ENCODE measurements at regions not wholly inside any gene's neighbourhood (a gene's known extent, or its start where the extent isn't known, plus 50 kb on each side); places are given as distances from the start of the nearest gene placed in this dataset.

GRCh38 chr12:107415834-107416233, 269.8 kb upstream of the PWP1 start:
- DNase-seq: no peak

GRCh38 chr12:107417004-107417403, 268.6 kb upstream of the PWP1 start:
- no peak for DNase-seq

GRCh38 chr12:107418981-107419380, 266.6 kb upstream of the PWP1 start:
- DNase-seq: no peak

- DNase-seq: no peak
Measured at GRCh38 chr12:107423531-107423930, 262.1 kb upstream of the PWP1 start.

GRCh38 chr12:107429006-107429705, 256.4 kb upstream of the PWP1 start:
- no peak for DNase-seq

GRCh38 chr12:107431942-107432341, 253.7 kb upstream of the PWP1 start:
- peak; percentile 8 for DNase-seq

- DNase-seq: no peak
Measured at GRCh38 chr12:107435072-107435471, 250.5 kb upstream of the PWP1 start.

GRCh38 chr12:107435520-107435919, 250.1 kb upstream of the PWP1 start:
- no peak for DNase-seq

- no peak for DNase-seq
Measured at GRCh38 chr12:107436376-107436775, 249.2 kb upstream of the PWP1 start.

GRCh38 chr12:107436836-107437235, 248.8 kb upstream of the PWP1 start:
- no peak for DNase-seq

- no peak for DNase-seq
Measured at GRCh38 chr12:107437954-107438353, 247.6 kb upstream of the PWP1 start.

GRCh38 chr12:107439026-107439738, 246.4 kb upstream of the PWP1 start:
- peak; percentile 50 for DNase-seq

GRCh38 chr12:107440606-107441005, 245.0 kb upstream of the PWP1 start:
- peak; percentile 50 for DNase-seq

- DNase-seq: no peak
Measured at GRCh38 chr12:107441665-107442300, 243.8 kb upstream of the PWP1 start.

GRCh38 chr12:107442326-107442987, 243.1 kb upstream of the PWP1 start:
- DNase-seq: no peak

- DNase-seq: no peak
Measured at GRCh38 chr12:107443320-107444090, 242.1 kb upstream of the PWP1 start.

GRCh38 chr12:107444771-107445170, 240.8 kb upstream of the PWP1 start:
- DNase-seq: no peak

- no peak for DNase-seq
Measured at GRCh38 chr12:107446476-107446875, 239.1 kb upstream of the PWP1 start.

- DNase-seq: no peak
Measured at GRCh38 chr12:107447336-107447735, 238.3 kb upstream of the PWP1 start.

GRCh38 chr12:107448198-107448597, 237.4 kb upstream of the PWP1 start:
- peak; percentile 20 for DNase-seq

- no peak for DNase-seq
Measured at GRCh38 chr12:107449891-107450290, 235.7 kb upstream of the PWP1 start.

- no peak for DNase-seq
Measured at GRCh38 chr12:107450541-107450940, 235.1 kb upstream of the PWP1 start.

GRCh38 chr12:107451246-107451645, 234.4 kb upstream of the PWP1 start:
- no peak for DNase-seq
